HG03520 (cell line): ENCODE measurements at regions not wholly inside any gene's neighbourhood (a gene's known extent, or its start where the extent isn't known, plus 50 kb on each side); places are given as distances from the start of the nearest gene placed in this dataset.

ENCODE experiments used
- ATAC-seq: cut with Tn5 transposase; IDR thresholded peaks from one replicate; pipeline ENCODE4 v1.9.1; 2021; ENCODE audit warnings: mild to moderate bottlenecking, moderate library complexity; ENCODE audit not compliant: unreplicated experiment

- no peak for ATAC-seq
These were observed 81.0 kb upstream of the ADRA2C start for GRCh38 chr4:3685081-3685645.

- no peak for ATAC-seq
These were observed 81.6 kb upstream of the ADRA2C start for GRCh38 chr4:3684546-3684945.

- no peak for ATAC-seq
These were observed 82.3 kb upstream of the ADRA2C start for GRCh38 chr4:3683744-3684421.

GRCh38 chr4:3683077-3683743, 83.0 kb upstream of the ADRA2C start:
- no peak for ATAC-seq

- ATAC-seq: no peak
These were observed 83.7 kb upstream of the ADRA2C start for GRCh38 chr4:3682236-3683076.

GRCh38 chr4:3681191-3681590, 85.0 kb upstream of the ADRA2C start:
- ATAC-seq: no peak

GRCh38 chr4:3680656-3681055, 85.5 kb upstream of the ADRA2C start:
- ATAC-seq: no peak

- no peak for ATAC-seq
These were observed 86.3 kb upstream of the ADRA2C start for GRCh38 chr4:3679851-3680311.

GRCh38 chr4:3679071-3679825, 86.9 kb upstream of the ADRA2C start:
- no peak for ATAC-seq

- no peak for ATAC-seq
These were observed 88.5 kb upstream of the ADRA2C start for GRCh38 chr4:3677748-3678070.

- ATAC-seq: no peak
These were observed 89.1 kb upstream of the ADRA2C start for GRCh38 chr4:3676907-3677747.

GRCh38 chr4:3676196-3676595, 90.0 kb upstream of the ADRA2C start:
- no peak for ATAC-seq

GRCh38 chr4:3675251-3676115, 90.7 kb upstream of the ADRA2C start:
- ATAC-seq: no peak

GRCh38 chr4:3674479-3674851, 91.7 kb upstream of the ADRA2C start:
- ATAC-seq: no peak

- no peak for ATAC-seq
These were observed 92.3 kb upstream of the ADRA2C start for GRCh38 chr4:3673716-3674478.

- no peak for ATAC-seq
These were observed 93.0 kb upstream of the ADRA2C start for GRCh38 chr4:3673176-3673575.

- no peak for ATAC-seq
These were observed 93.7 kb upstream of the ADRA2C start for GRCh38 chr4:3672465-3672831.
